ENCODE measurements at regions not wholly inside any gene's neighbourhood (a gene's known extent, or its start where the extent isn't known, plus 50 kb on each side); places are given as distances from the start of the nearest gene placed in this dataset.

- Histone ChIP-seq H3K4me1 (ENCODE audit: low read depth, poor library complexity, severe bottlenecking) (no peaks in the 10 kb centered on the region), H3K4me2 (no peak overlapping the region), H3K79me2 (ENCODE audit: insufficient read depth, low read depth) (no peaks in the 10 kb centered on the region), H3K36me3 (ENCODE audit: insufficient read depth) (no peaks in the 10 kb centered on the region), H4K20me1 (ENCODE audit: insufficient read depth) (no peaks in the 10 kb centered on the region), H3K9ac (no peak overlapping the region), H3K27ac (no peak overlapping the region), H3K4me3 (IDR thresholded peaks at IDR 0.05; ENCODE audit: insufficient read depth, low read depth, low read length) (no peak overlapping the region), H3K27me3 (ENCODE audit: insufficient read depth, low read depth) (no peaks in the 10 kb centered on the region), H2AFZ (ENCODE audit: low read depth) (peak overlapping the region; percentile 8; the same call in 1 of the 2 replicates)
- TF ChIP-seq CTCF (conservative IDR thresholded peaks at IDR 0.05; ENCODE audit: low read depth, low read length), result no peak
These were observed 433.8 kb downstream of the NAF1 start for GRCh38 chr4:162732876-162733275.

GRCh38 chr4:162727766-162728165, 438.9 kb downstream of the NAF1 start:
- Histone ChIP-seq H2AFZ (ENCODE audit: low read depth) (no peak overlapping the region), H3K4me2 (no peak overlapping the region), H3K27me3 (ENCODE audit: insufficient read depth, low read depth) (no peaks in the 10 kb centered on the region), H3K4me3 (IDR thresholded peaks at IDR 0.05; ENCODE audit: insufficient read depth, low read depth, low read length) (no peak overlapping the region), H3K9ac (no peak overlapping the region), H3K36me3 (ENCODE audit: insufficient read depth) (no peaks in the 10 kb centered on the region), H3K79me2 (ENCODE audit: insufficient read depth, low read depth) (no peaks in the 10 kb centered on the region), H4K20me1 (ENCODE audit: insufficient read depth) (no peaks in the 10 kb centered on the region), H3K27ac (no peak overlapping the region), H3K4me1 (ENCODE audit: low read depth, poor library complexity, severe bottlenecking) (no peaks in the 10 kb centered on the region)
- TF ChIP-seq CTCF (conservative IDR thresholded peaks at IDR 0.05; ENCODE audit: low read depth, low read length), result no peak

- no peak overlapping the region for H3K4me2 ChIP-seq
- no peaks in the 10 kb centered on the region for H3K36me3 ChIP-seq (ENCODE audit: insufficient read depth)
- no peaks in the 10 kb centered on the region for H4K20me1 ChIP-seq (ENCODE audit: insufficient read depth)
- TF ChIP-seq CTCF (conservative IDR thresholded peaks at IDR 0.05; ENCODE audit: low read depth, low read length), result no peak
- H3K27ac ChIP-seq, result no peak overlapping the region
- no peaks in the 10 kb centered on the region for H3K27me3 ChIP-seq (ENCODE audit: insufficient read depth, low read depth)
- H3K4me1 ChIP-seq (ENCODE audit: low read depth, poor library complexity, severe bottlenecking), result no peaks in the 10 kb centered on the region
- no peak overlapping the region for H3K9ac ChIP-seq
- no peak overlapping the region for H2AFZ ChIP-seq (ENCODE audit: low read depth)
- no peak overlapping the region for H3K4me3 ChIP-seq (IDR thresholded peaks at IDR 0.05; ENCODE audit: insufficient read depth, low read depth, low read length)
- no peaks in the 10 kb centered on the region for H3K79me2 ChIP-seq (ENCODE audit: insufficient read depth, low read depth)
These were observed 439.5 kb downstream of the NAF1 start for GRCh38 chr4:162727232-162727631.

GRCh38 chr4:162715401-162715800, 451.3 kb downstream of the NAF1 start:
- Histone ChIP-seq H3K9ac (no peak overlapping the region), H3K4me3 (IDR thresholded peaks at IDR 0.05; ENCODE audit: insufficient read depth, low read depth, low read length) (no peak overlapping the region), H3K4me1 (ENCODE audit: low read depth, poor library complexity, severe bottlenecking) (no peaks in the 10 kb centered on the region), H3K36me3 (ENCODE audit: insufficient read depth) (no peaks in the 10 kb centered on the region), H3K79me2 (ENCODE audit: insufficient read depth, low read depth) (no peaks in the 10 kb centered on the region), H3K4me2 (no peak overlapping the region), H3K27me3 (ENCODE audit: insufficient read depth, low read depth) (no peaks in the 10 kb centered on the region), H2AFZ (ENCODE audit: low read depth) (no peak overlapping the region), H3K27ac (no peak overlapping the region), H4K20me1 (ENCODE audit: insufficient read depth) (no peaks in the 10 kb centered on the region)
- TF ChIP-seq CTCF (conservative IDR thresholded peaks at IDR 0.05; ENCODE audit: low read depth, low read length), result no peak
